ENCODE measurements at regions not wholly inside any gene's neighbourhood (a gene's known extent, or its start where the extent isn't known, plus 50 kb on each side); places are given as distances from the start of the nearest gene placed in this dataset.

DNA sequence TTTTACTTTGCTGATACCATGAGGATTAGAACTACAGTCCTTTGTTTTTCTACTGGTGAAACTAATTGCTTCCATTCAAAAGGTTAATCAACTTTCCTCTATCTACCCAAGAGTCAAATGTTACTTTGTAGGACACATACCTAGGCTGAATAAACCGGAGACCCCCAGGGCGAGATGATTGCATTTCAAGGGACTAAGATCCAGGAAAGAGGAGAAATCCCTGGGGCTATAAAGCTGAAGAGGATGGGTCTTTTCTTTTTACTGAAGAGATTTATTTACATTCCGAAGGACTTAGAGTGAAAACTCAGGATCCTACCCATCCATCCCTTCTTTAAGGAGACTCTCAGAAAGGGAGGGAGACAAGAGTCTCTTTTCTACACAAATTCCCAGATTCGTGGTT, 331.9 kb downstream of the CDH19 start:
- H3K4me2 ChIP-seq, result no peak overlapping the region
- no peaks in the 10 kb centered on the region for H3K4me1 ChIP-seq (replicated peaks; ENCODE audit: insufficient read depth)
- H3K9me3 ChIP-seq (ENCODE audit: insufficient read depth, low read depth), result peaks cover 6% of the 10 kb centered on the region; the same call in 1 of the 2 replicates
- no peaks in the 10 kb centered on the region for H4K20me1 ChIP-seq (ENCODE audit: insufficient read depth)
- H3K4me3 ChIP-seq, result no peak overlapping the region
- H3K27me3 ChIP-seq (ENCODE audit: insufficient read depth, low read depth), result no peaks in the 10 kb centered on the region
- no peaks in the 10 kb centered on the region for H3K79me2 ChIP-seq (ENCODE audit: low read depth)
- no TSS peak for BruUV-seq (replicated peaks)
- no peak for TF ChIP-seq EZH2 (IDR thresholded peaks at IDR 0.05; ENCODE audit: low read depth)
- H3K27ac ChIP-seq, result no peak overlapping the region
- no peaks in the 10 kb centered on the region for H3K9me2 ChIP-seq (ENCODE audit: insufficient read depth)
- no peaks in the 10 kb centered on the region for H3F3A ChIP-seq (ENCODE audit: insufficient read depth, low read depth)
- no peak for DNase-seq
- ChIA-PET POLR2A (ENCODE audit: unreplicated experiment) (no interaction called here), CTCF (no interaction called here)
- H3K36me3 ChIP-seq (ENCODE audit: low read depth), result no peaks in the 10 kb centered on the region
- no peak overlapping the region for H2AFZ ChIP-seq
- intact Hi-C loops (cut with micrococcal nuclease; ENCODE audit: unreplicated experiment), result no loop called here

DNA sequence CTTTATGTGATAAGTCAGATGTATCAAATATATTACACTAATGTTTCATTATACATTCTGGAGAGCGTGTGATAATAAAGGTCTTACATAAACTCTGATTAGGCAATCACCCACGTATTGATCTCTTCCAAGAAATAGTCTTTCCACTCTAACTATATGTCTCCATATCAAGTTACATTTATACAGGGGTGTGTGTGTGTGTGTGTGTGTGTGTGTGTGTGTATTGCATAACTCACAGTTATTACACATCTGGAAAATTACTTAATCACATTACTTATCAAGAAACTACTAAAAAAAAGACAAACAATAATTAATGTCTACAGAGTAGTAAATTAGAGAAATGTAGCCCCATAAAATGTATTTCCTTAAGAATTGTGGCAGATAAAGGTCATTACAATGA, 339.8 kb downstream of the CDH19 start:
- no peaks in the 10 kb centered on the region for H3K79me2 ChIP-seq (ENCODE audit: low read depth)
- POLR2A ChIA-PET (ENCODE audit: unreplicated experiment), result no interaction called here
- intact Hi-C loops (cut with micrococcal nuclease; ENCODE audit: unreplicated experiment), result no loop called here
- H3K4me2 ChIP-seq, result no peak overlapping the region
- H3K4me3 ChIP-seq, result no peak overlapping the region
- H3K9me3 ChIP-seq (ENCODE audit: insufficient read depth, low read depth), result 0 out of 2 replicates have a peak, but pooled peaks cover 6% of the 10 kb centered on the region
- BruUV-seq (replicated peaks), result no TSS peak
- H3K9me2 ChIP-seq (ENCODE audit: insufficient read depth), result no peaks in the 10 kb centered on the region
- H3K4me1 ChIP-seq (replicated peaks; ENCODE audit: insufficient read depth), result no peaks in the 10 kb centered on the region
- TF ChIP-seq EZH2 (IDR thresholded peaks at IDR 0.05; ENCODE audit: low read depth), result no peak
- TF ChIP-seq, protein P1, sequence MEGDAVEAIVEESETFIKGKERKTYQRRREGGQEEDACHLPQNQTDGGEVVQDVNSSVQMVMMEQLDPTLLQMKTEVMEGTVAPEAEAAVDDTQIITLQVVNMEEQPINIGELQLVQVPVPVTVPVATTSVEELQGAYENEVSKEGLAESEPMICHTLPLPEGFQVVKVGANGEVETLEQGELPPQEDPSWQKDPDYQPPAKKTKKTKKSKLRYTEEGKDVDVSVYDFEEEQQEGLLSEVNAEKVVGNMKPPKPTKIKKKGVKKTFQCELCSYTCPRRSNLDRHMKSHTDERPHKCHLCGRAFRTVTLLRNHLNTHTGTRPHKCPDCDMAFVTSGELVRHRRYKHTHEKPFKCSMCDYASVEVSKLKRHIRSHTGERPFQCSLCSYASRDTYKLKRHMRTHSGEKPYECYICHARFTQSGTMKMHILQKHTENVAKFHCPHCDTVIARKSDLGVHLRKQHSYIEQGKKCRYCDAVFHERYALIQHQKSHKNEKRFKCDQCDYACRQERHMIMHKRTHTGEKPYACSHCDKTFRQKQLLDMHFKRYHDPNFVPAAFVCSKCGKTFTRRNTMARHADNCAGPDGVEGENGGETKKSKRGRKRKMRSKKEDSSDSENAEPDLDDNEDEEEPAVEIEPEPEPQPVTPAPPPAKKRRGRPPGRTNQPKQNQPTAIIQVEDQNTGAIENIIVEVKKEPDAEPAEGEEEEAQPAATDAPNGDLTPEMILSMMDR (conservative IDR thresholded peaks at IDR 0.05), result no peak
- H3F3A ChIP-seq (ENCODE audit: insufficient read depth, low read depth), result no peaks in the 10 kb centered on the region
- no peaks in the 10 kb centered on the region for H3K27me3 ChIP-seq (ENCODE audit: insufficient read depth, low read depth)
- H3K27ac ChIP-seq, result no peak overlapping the region
- H3K36me3 ChIP-seq (ENCODE audit: low read depth), result no peaks in the 10 kb centered on the region
- CTCF ChIA-PET, result no interaction called here
- H2AFZ ChIP-seq, result no peak overlapping the region
- no peak for DNase-seq
- no peaks in the 10 kb centered on the region for H4K20me1 ChIP-seq (ENCODE audit: insufficient read depth)

DNA sequence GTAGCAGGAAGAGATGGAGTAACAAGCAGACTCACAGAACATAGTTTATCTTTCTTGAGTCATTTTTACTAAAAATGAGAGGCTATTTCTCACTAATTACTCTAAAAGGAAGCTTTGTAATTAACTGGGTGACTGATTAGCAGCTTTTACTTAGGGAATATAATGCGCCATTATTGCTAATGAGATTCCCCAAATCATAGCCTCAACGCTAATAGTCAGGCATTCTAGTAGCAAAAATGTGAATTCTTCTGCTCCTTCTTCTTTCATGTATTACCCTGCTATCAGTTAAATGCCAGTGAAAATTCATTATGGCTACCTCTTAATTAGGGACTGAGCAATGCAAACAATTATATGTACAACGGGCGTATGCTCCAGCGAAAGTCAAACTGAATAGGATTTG, 349.8 kb downstream of the CDH19 start:
- Histone ChIP-seq H3K4me3 (no peak overlapping the region), H2AFZ (no peak overlapping the region), H3K9me3 (ENCODE audit: insufficient read depth, low read depth) (no peaks in the 10 kb centered on the region), H3F3A (ENCODE audit: insufficient read depth, low read depth) (no peaks in the 10 kb centered on the region), H3K4me1 (replicated peaks; ENCODE audit: insufficient read depth) (no peaks in the 10 kb centered on the region), H4K20me1 (ENCODE audit: insufficient read depth) (no peaks in the 10 kb centered on the region), H3K27ac (no peak overlapping the region), H3K36me3 (ENCODE audit: low read depth) (no peaks in the 10 kb centered on the region), H3K27me3 (ENCODE audit: insufficient read depth, low read depth) (no peaks in the 10 kb centered on the region), H3K4me2 (no peak overlapping the region), H3K9me2 (ENCODE audit: insufficient read depth) (no peaks in the 10 kb centered on the region), H3K79me2 (ENCODE audit: low read depth) (no peaks in the 10 kb centered on the region)
- TF ChIP-seq EZH2 (IDR thresholded peaks at IDR 0.05; ENCODE audit: low read depth), result no peak
- TF ChIP-seq, protein P1 (conservative IDR thresholded peaks at IDR 0.05), result no peak
- intact Hi-C loops (cut with micrococcal nuclease; ENCODE audit: unreplicated experiment), result no loop called here
- BruUV-seq (replicated peaks), result no TSS peak
- no peak for DNase-seq
- CTCF ChIA-PET, result no interaction called here
- POLR2A ChIA-PET (ENCODE audit: unreplicated experiment), result no interaction called here

DNA sequence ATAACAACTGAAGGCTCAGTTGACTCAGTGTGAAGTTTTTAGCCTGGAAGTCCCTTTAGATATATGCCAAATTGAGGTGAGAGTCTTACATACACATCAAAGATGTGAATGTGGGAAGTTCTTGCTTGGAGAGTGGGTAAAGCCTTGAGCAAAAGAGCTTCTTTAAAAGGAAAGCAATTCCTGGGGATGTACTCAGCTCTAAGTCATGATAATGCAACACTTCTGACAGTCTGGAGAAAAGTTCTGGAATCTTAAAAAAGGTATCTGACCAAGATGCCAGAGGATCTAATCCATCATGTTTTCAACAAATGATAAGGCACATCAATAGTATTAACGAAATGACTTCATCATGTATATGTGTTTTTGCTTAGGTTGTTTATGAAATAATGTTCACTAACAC, 351.2 kb downstream of the CDH19 start:
- Histone ChIP-seq H3K27me3 (ENCODE audit: insufficient read depth, low read depth) (no peaks in the 10 kb centered on the region), H3K79me2 (ENCODE audit: low read depth) (no peaks in the 10 kb centered on the region), H3K9me3 (ENCODE audit: insufficient read depth, low read depth) (no peaks in the 10 kb centered on the region), H3K4me3 (no peak overlapping the region), H2AFZ (no peak overlapping the region), H3K27ac (no peak overlapping the region), H3K4me2 (no peak overlapping the region), H3F3A (ENCODE audit: insufficient read depth, low read depth) (no peaks in the 10 kb centered on the region), H3K4me1 (replicated peaks; ENCODE audit: insufficient read depth) (no peaks in the 10 kb centered on the region), H4K20me1 (ENCODE audit: insufficient read depth) (no peaks in the 10 kb centered on the region), H3K36me3 (ENCODE audit: low read depth) (no peaks in the 10 kb centered on the region), H3K9me2 (ENCODE audit: insufficient read depth) (no peaks in the 10 kb centered on the region)
- no peak for TF ChIP-seq EZH2 (IDR thresholded peaks at IDR 0.05; ENCODE audit: low read depth)
- TF ChIP-seq, protein P1 (conservative IDR thresholded peaks at IDR 0.05), result no peak
- BruUV-seq (replicated peaks), result no TSS peak
- ChIA-PET CTCF (no interaction called here), POLR2A (ENCODE audit: unreplicated experiment) (no interaction called here)
- no peak for DNase-seq
- intact Hi-C loops (cut with micrococcal nuclease; ENCODE audit: unreplicated experiment), result no loop called here

Measured in PC-9 (cell line).